ENCODE measurements at regions not wholly inside any gene's neighbourhood (a gene's known extent, or its start where the extent isn't known, plus 50 kb on each side); places are given as distances from the start of the nearest gene placed in this dataset.

DNA sequence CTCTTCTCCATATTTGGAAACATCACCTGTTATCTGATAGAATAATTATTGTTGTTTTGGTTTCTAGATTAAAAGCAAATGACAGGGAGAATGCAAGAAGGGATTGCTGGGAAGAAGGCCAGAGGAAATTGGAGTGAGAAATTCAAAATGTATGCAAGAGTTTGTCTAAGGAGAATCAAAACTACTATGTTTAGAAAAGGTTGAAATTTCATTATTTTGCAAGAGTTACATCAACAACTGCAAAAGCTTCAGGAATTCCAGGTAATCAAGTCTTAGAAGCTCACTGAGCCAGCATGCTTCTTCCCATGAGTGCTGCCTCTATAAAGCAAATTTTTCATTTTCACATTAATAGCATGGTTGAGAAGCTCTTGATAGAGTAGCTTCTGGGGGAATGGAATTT lies 177.2 kb upstream of the GBE1 start:
- H3K27ac ChIP-seq = no peak overlapping the region
- no peaks in the 10 kb centered on the region for H3K4me1 ChIP-seq
- POLR2A ChIA-PET = no interaction called here
- FAIRE-seq = no peak
- TF ChIP-seq, protein P1, sequence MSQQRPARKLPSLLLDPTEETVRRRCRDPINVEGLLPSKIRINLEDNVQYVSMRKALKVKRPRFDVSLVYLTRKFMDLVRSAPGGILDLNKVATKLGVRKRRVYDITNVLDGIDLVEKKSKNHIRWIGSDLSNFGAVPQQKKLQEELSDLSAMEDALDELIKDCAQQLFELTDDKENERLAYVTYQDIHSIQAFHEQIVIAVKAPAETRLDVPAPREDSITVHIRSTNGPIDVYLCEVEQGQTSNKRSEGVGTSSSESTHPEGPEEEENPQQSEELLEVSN (IDR thresholded peaks at IDR 0.05; ENCODE audit: borderline replicate concordance, low read depth) = no peak
- TF ChIP-seq CHD2 (IDR thresholded peaks at IDR 0.05; ENCODE audit: low read length, partially characterized antibody) = no peak
- TF ChIP-seq, protein P2, sequence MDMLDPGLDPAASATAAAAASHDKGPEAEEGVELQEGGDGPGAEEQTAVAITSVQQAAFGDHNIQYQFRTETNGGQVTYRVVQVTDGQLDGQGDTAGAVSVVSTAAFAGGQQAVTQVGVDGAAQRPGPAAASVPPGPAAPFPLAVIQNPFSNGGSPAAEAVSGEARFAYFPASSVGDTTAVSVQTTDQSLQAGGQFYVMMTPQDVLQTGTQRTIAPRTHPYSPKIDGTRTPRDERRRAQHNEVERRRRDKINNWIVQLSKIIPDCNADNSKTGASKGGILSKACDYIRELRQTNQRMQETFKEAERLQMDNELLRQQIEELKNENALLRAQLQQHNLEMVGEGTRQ (IDR thresholded peaks at IDR 0.05) = no peak
- no peak for DNase-seq (ENCODE audit: low read depth in 1 of 2, low spot score in 1 of 2)
- H3K9me3 ChIP-seq = no peaks in the 10 kb centered on the region
- no peak for ATAC-seq
- CTCF ChIA-PET = no interaction called here
- no peak overlapping the region for H3K4me2 ChIP-seq
- H3K4me3 ChIP-seq = no peak overlapping the region

DNA sequence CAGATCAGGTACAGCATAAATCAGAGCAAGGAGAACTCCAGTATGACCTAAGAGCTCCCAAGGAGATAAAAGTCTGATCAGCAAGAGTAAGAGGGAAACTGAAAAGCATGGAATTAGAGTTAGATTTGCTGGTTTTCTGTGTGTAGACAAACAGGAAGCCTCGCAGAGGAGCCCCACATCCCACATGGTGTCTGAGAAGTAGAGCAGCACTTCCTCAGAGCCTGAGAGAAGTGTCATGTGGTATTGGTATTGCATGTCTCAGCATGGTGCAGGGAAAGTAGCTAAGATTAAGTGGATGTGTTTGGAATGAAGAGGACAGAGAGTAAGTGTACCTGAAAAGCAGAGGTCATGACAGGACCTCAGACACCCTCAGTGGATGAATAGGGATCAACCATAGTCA lies 175.4 kb upstream of the GBE1 start:
- Histone ChIP-seq H3K4me2 (no peak overlapping the region), H3K4me1 (no peaks in the 10 kb centered on the region), H3K27ac (no peak overlapping the region), H3K4me3 (no peak overlapping the region), H3K9me3 (no peaks in the 10 kb centered on the region)
- FAIRE-seq (no peak), ATAC-seq (no peak), DNase-seq (ENCODE audit: low read depth in 1 of 2, low spot score in 1 of 2) (no peak)
- CTCF ChIA-PET = no interaction called here
- no peak for TF ChIP-seq ZFP36 (IDR thresholded peaks at IDR 0.05; ENCODE audit: borderline replicate concordance, partially characterized antibody)
- TF ChIP-seq JUN (IDR thresholded peaks at IDR 0.05) = no peak
- TF ChIP-seq TP53 (CRISPR knock-in tag; IDR thresholded peaks at IDR 0.05) = no peak
- TF ChIP-seq HOXB5 (CRISPR knock-in tag; IDR thresholded peaks at IDR 0.05) = no peak
- TF ChIP-seq FOSB (CRISPR knock-in tag; IDR thresholded peaks at IDR 0.05) = no peak
- TF ChIP-seq, protein P1 (IDR thresholded peaks at IDR 0.05; ENCODE audit: borderline replicate concordance, low read depth) = no peak
- TF ChIP-seq HOXA7 (CRISPR knock-in tag; IDR thresholded peaks at IDR 0.05) = no peak
- TF ChIP-seq RARB (CRISPR knock-in tag; IDR thresholded peaks at IDR 0.05) = no peak
- TF ChIP-seq SREBF2 (IDR thresholded peaks at IDR 0.05) = no peak
- TF ChIP-seq JUNB (IDR thresholded peaks at IDR 0.05) = no peak
- TF ChIP-seq BHLHE40 (IDR thresholded peaks at IDR 0.05; ENCODE audit: low read depth, low read length) = no peak
- no peak for TF ChIP-seq CBX8 (IDR thresholded peaks at IDR 0.05)
- no peak for TF ChIP-seq RAD21 (conservative IDR thresholded peaks at IDR 0.05 in 1 of 2, IDR thresholded peaks at IDR 0.05 in 1 of 2)
- TF ChIP-seq, protein P3, sequence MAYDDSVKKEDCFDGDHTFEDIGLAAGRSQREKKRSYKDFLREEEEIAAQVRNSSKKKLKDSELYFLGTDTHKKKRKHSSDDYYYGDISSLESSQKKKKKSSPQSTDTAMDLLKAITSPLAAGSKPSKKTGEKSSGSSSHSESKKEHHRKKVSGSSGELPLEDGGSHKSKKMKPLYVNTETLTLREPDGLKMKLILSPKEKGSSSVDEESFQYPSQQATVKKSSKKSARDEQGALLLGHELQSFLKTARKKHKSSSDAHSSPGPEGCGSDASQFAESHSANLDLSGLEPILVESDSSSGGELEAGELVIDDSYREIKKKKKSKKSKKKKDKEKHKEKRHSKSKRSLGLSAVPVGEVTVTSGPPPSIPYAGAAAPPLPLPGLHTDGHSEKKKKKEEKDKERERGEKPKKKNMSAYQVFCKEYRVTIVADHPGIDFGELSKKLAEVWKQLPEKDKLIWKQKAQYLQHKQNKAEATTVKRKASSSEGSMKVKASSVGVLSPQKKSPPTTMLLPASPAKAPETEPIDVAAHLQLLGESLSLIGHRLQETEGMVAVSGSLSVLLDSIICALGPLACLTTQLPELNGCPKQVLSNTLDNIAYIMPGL (CRISPR knock-in tag; IDR thresholded peaks at IDR 0.05; ENCODE audit: borderline replicate concordance) = no peak
- no peak for TF ChIP-seq CBX2 (IDR thresholded peaks at IDR 0.05; ENCODE audit: borderline replicate concordance, low read depth)
- TF ChIP-seq HDAC2 (IDR thresholded peaks at IDR 0.05) = no peak
- TF ChIP-seq EP300 (IDR thresholded peaks at IDR 0.05) = no peak
- no peak for TF ChIP-seq RFX5 (IDR thresholded peaks at IDR 0.05)
- TF ChIP-seq, protein P4, sequence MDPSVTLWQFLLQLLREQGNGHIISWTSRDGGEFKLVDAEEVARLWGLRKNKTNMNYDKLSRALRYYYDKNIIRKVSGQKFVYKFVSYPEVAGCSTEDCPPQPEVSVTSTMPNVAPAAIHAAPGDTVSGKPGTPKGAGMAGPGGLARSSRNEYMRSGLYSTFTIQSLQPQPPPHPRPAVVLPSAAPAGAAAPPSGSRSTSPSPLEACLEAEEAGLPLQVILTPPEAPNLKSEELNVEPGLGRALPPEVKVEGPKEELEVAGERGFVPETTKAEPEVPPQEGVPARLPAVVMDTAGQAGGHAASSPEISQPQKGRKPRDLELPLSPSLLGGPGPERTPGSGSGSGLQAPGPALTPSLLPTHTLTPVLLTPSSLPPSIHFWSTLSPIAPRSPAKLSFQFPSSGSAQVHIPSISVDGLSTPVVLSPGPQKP (IDR thresholded peaks at IDR 0.05; ENCODE audit: low read depth, low read length) = no peak
- no peak for TF ChIP-seq RCOR1 (IDR thresholded peaks at IDR 0.05; ENCODE audit: low read depth, low read length)
- POLR2A ChIA-PET = no interaction called here
- WGBS (ENCODE audit: missing lambda C conversion rate) = 0% methylated on average over 1 of the region's 1 CpG
